GM21367 (cell line): ENCODE measurements at regions not wholly inside any gene's neighbourhood (a gene's known extent, or its start where the extent isn't known, plus 50 kb on each side); places are given as distances from the start of the nearest gene placed in this dataset.
"Not testable (repeated sequence)": the region's sequence is repeated elsewhere in the genome, so short reads cannot be mapped to it uniquely, and the experiment has no call there.

Experiments used
- ATAC-seq: cut with Tn5 transposase; IDR thresholded peaks from one replicate; pipeline ENCODE4 v1.9.1; 2021; ENCODE audit not compliant: unreplicated experiment

GRCh38 chr10:44724415-44725174 is 186.5 kb upstream of the TMEM72 start:
- ATAC-seq = no peak

- ATAC-seq = peak; percentile 80
These were observed 185.7 kb upstream of the TMEM72 start for GRCh38 chr10:44725404-44725803.

- ATAC-seq = no peak
These were observed 179.9 kb upstream of the TMEM72 start for GRCh38 chr10:44731283-44731682.

- no peak for ATAC-seq
These were observed 177.3 kb upstream of the TMEM72 start for GRCh38 chr10:44733501-44734488.

- no peak for ATAC-seq
These were observed 168.9 kb upstream of the TMEM72 start for GRCh38 chr10:44742248-44742647.

GRCh38 chr10:44743535-44743934 is 167.6 kb upstream of the TMEM72 start:
- no peak for ATAC-seq

GRCh38 chr10:44745920-44746319 is 165.2 kb upstream of the TMEM72 start:
- no peak for ATAC-seq

GRCh38 chr10:44747593-44748172 is 163.5 kb upstream of the TMEM72 start:
- ATAC-seq = no peak

- ATAC-seq = no peak
These were observed 162.0 kb upstream of the TMEM72 start for GRCh38 chr10:44749151-44749550.

- no peak for ATAC-seq
These were observed 158.4 kb upstream of the TMEM72 start for GRCh38 chr10:44752451-44753441.

- ATAC-seq = not testable (repeated sequence)
These were observed 156.8 kb upstream of the TMEM72 start for GRCh38 chr10:44754355-44754754.

- ATAC-seq = no peak
These were observed 155.7 kb upstream of the TMEM72 start for GRCh38 chr10:44755481-44755880.

GRCh38 chr10:44756216-44756615 is 154.9 kb upstream of the TMEM72 start:
- ATAC-seq = no peak

GRCh38 chr10:44757551-44758205 is 153.5 kb upstream of the TMEM72 start:
- ATAC-seq = no peak

- no peak for ATAC-seq
These were observed 152.0 kb upstream of the TMEM72 start for GRCh38 chr10:44759122-44759521.

GRCh38 chr10:44760513-44760912 is 150.6 kb upstream of the TMEM72 start:
- no peak for ATAC-seq

- no peak for ATAC-seq
These were observed 150.1 kb upstream of the TMEM72 start for GRCh38 chr10:44761076-44761475.

- no peak for ATAC-seq
These were observed 147.8 kb upstream of the TMEM72 start for GRCh38 chr10:44763331-44763730.

- no peak for ATAC-seq
These were observed 145.8 kb upstream of the TMEM72 start for GRCh38 chr10:44765299-44765698.

- ATAC-seq = no peak
These were observed 144.5 kb upstream of the TMEM72 start for GRCh38 chr10:44766631-44767030.
